ENCODE measurements at regions not wholly inside any gene's neighbourhood (a gene's known extent, or its start where the extent isn't known, plus 50 kb on each side); places are given as distances from the start of the nearest gene placed in this dataset.
A peak's percentile ranks its signal among the peaks of the same experiment; 100 is the strongest.

DNA sequence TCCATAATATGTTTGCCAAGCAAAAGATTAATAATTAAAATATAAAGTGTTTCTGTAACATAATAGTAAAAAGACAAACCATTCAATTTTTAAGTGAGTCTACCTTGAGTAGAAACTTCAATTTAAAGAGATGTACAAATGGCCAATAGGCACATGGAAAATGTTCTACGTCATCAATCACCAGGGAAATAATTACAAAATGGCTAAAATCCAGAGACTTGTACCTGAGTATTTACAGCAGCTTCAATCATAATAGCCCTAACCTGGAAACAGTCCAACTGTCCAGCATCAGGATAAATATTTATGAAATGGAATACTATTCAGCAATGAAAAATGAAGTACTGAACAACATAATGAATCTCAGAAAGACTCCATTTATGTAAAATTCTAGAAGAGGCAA, 95.5 kb upstream of the FAR2 start:
- no peak for FAIRE-seq

DNA sequence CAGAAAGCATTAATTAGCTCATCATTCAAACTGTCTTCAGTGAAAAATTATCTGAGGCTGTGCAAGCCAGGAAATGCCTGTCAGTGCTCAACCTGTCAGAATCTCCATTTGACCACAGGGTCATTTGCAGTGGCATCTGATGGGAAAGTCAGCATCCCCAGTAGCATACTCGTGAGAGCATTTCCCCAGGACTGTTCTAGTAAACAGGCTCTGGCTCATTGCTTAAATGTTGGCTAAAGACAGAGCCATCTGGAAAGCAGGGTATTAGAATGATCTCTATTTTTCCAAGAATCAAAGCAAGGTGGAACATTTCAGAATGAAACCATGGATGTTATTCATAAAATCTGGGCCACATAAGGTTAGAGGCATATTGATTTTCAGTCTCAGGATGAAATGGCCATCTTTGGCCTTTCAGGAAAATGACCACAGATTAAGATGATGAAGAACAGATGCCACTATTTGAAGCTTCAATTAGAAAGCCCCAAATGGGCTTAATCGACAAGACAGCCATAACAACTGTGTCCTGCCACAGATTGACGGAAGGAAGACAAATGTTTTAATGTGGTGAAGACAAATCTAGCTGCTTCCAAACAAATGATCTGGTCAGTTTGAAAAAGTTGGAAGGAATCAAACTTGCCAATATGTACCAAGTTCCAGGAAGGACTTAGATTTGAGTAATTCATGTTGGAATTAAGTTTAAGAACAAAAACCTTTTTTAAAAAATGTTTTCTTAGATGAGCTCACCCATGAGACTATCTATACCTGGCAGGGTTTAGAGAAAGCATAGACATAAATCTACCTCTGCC, 94.0 kb upstream of the FAR2 start:
- FAIRE-seq = no peak

DNA sequence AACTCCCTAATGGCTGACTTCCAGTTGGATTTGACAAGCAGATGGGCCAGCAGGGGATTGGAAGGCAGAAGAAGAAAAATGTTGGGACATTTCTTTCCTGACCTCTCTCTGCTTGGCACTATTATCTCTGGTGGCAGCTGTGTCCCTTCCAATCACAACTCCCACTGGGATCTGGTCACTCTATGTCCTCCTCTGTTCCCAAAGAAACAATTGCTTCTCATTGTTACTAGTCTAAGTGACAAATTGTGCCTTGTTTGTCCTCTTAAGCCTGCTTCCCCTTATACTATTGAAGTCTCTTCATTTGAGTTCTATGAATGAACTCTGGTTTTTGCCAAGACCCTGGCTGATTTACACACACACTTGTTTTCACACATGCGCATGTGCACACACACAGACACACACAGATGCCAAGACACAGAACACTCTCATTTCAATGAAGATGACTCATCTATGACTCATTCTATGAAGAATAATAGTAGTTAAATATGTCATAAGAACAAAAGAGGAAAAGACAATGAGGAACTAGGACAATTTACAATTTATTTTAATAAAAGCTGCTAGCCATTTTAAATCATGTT, 83.0 kb upstream of the FAR2 start:
- no peak for FAIRE-seq

DNA sequence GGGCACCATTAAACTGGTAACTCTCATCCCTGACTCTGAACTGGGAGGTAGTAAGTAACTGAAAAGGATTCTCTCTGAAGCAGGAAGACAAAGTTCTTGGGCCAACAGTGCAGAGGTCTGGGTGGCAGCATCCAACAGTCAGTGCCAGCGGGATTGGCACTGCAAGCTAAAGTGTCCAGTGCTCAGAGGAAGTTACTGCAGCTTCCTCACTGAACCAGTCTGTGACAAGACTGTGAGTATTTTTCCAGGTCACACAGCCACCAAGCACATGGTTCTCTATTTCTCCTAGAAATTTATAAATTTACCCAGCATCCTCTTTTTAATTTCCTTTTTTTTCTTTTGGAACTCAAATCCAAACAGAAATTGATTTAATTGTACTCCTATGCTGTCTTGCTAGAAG, 81.6 kb upstream of the FAR2 start:
- no peak for FAIRE-seq

DNA sequence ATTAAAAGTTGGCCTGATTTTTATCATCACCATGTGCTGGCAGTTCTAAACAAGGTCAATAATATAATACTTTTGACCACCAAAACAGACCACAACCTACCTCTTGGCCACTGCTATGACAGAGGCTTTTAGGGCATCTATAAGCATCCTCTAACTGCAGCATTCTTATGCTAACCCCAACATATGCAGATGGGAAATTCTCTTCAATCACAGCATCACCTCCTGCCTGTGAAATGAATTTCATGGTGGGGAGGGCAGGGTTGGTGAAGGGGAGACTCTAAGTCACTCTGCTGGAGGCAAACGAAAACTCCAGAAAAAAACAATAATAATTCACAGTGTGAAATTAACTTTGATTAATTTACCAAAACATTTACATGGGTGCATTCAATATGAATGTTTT, 78.8 kb upstream of the FAR2 start:
- FAIRE-seq = no peak

DNA sequence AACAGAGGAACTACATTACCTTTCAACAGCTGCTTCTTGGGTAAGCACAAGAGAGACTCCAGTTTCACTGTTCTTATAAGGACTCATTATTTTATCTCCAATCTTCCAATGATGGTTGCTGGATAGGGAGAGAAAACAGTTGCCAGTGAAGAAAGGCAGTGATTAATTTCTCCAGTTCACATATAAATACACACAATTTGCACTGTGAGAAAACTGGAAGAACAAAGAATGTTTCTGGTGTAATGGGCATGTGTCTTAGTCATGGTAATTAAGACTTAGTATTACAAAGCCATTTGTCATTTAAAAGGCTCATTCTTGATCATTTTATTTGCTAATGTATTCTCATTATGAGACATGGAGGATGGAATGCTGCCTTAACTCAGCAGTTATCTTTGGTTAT, 78.0 kb upstream of the FAR2 start:
- FAIRE-seq = no peak

DNA sequence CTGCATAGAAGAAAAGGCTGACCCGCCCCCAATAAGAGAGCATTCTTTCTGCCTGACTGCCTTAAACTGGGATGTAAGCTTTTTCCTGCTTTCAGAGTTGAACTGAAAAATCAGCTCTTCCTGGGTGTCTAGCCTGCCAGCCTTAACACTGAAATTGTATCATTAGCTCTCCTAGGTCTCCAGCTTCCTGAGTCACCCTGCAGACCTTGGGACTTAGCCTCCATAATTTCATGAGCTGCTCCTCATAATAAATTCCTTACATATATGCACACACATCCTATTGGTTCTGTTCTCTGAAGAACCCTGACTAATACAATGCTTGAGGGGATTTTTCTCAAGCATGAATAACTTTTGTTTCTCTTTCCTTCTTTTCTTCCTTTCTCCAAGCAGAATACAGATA, 76.4 kb upstream of the FAR2 start:
- no peak for FAIRE-seq

DNA sequence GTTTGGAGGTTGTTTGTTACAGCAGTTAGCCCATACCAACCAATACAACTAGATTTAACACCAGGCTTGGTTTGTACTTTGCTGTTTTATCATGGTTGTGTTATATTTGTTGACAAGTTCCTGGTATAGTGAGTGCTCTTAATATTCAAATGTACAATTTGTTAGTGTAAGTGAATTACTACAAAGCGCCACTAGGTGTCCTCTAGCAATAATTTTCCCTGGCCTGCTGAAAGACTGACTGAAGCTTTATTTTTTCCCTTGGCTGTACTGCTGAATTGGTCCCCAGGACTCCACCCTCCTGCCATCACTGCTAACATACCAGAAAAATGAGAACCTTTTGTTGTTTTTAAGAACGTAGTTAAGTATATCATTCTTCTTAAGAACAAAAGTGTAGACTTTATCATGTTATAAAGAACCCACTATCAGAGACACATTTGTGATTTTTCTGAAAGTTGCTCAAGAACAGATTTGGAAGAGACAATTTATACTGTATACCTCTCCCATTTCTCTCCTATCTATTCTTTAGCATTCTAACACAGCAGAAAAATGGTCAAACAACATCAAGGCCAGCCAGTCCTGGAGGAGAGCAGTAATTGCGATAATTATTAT, 75.3 kb upstream of the FAR2 start:
- no peak for FAIRE-seq

DNA sequence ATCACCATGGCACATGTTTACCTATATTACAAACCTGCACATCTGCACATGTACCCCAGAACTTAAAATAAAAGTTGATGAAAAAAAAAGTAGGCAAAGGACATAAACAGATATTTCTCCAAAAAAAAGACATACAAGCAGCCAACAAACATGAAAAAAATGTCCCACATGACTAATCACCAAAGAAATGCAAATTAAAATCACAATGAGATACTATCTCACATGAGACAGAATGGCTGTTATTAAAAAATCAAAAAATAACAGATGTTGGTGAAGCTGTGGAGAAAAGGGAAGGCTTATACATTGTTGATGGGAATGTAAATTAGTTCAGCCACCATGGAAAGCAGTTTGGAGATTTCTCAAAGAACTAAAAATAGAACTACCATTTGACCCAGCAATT, 68.0 kb upstream of the FAR2 start:
- FAIRE-seq = no peak

DNA sequence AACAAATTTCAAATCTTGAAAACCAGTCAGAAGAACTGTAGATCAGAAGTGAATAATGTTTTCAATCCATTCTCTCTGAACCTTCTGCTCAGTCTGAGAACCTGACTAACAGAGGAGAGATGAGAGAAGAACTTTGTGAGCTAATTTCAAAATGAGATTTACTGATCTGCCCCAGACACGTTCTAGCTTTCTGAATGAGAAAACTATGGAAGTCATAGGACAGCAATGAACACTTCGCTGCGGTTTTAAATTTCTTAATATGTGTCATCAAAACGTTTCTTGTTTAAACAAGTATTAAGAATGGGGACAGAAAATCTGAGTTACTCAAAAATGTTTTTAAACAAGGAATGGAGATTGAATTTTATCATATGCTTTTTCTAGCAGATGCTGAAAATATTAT, 66.6 kb upstream of the FAR2 start:
- no peak for FAIRE-seq

DNA sequence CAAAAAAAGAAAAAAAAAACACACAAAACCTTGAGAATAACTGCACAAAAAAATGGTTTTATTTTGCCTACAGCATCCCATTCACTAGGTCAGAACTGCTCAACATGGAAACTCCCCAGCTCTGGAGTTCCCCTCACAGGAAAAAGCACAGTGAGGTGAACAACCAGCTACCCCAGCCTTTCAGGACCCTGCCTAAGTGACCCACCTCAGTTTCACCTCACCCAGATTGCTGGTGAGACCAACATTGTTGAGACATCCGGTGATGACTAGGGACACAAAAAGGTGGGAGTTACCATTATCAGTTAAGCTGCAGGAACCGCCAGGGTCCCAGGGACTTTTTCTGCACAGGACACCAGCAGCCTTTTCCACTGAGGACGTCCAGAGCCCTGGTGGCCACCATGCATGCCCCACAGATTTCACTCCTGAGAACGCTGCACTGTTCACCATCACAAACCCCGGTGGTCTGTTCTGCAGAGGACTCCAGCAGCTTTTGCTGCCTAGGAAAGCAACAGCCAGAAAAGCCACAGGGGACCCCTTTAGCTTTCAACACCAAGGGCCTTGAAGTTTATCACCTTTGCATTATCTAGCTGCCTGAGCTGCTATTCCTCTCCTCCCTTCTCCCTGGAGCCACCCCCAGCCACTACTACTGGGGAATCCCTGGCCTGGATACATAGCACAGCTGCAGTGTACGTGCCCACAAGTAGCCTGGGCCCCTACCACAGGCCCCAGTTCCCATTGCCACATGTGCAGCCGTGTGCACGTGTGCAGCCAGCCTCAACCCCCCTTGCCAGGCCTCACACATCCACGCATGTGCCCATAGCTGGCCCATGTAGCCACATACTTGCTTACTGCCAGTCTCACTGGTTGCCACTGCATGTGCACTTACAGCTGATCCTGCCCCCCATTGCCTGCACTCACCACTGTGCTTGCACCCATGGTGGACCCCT, 62.5 kb upstream of the FAR2 start:
- no peak for FAIRE-seq

DNA sequence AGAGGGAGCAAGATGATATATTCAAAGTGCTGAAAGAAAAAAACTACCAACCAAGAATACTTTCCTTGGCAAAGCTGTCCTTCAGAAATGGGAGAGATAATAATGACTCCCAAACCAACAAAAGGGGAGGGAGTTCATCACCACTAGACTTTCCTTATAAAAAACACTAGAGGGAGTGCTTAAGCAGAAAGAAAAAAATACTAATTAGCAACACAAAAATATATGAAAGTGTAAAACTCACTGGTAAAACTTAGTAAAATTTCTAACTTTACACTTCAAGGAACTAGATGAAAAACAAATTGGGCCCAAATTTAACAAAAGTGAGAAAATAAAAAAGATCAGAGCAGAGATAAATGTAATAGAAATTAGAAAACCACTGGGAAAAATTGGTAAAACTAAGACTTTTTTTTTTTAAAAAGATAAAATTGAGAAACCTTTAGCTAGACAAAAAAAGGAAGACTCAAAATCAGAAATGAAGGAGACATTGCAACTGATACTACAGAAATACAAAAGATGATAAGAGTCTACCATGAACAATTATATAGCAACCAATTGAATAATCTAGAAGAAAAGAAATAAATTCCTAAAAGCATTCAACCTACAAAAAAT, 60.4 kb upstream of the FAR2 start:
- peak; percentile 36 for FAIRE-seq

Data from colon (tissue), 2 donors.